OCI-LY7 (cell line): ENCODE measurements at regions not wholly inside any gene's neighbourhood (a gene's known extent, or its start where the extent isn't known, plus 50 kb on each side); places are given as distances from the start of the nearest gene placed in this dataset.

Experiments used
- CTCF ChIP-seq: fragments of 200-600 bp; sonication (generic); conservative IDR thresholded peaks from 2 replicates; pipeline ENCODE4 v1.5.1; 2014; ENCODE audit warnings: mild to moderate bottlenecking, antibody characterized with exemption, low read length, moderate library complexity, mixed read lengths
- EZH2phosphoT487 ChIP-seq: fragments of 200-600 bp; sonication (generic); IDR thresholded peaks from 2 replicates; pipeline ENCODE4 v1.6.1; 2018; ENCODE audit warnings: low read depth, borderline replicate concordance, mild to moderate bottlenecking, mixed run types, antibody characterized with exemption, low read length, moderate library complexity, mixed read lengths

GRCh38 chr15:79381593-79381992, 50.5 kb upstream of the MINAR1 start:
- TF ChIP-seq CTCF (no peak), EZH2phosphoT487 (no peak)
